B cell (primary cell): ENCODE measurements at regions not wholly inside any gene's neighbourhood (a gene's known extent, or its start where the extent isn't known, plus 50 kb on each side); places are given as distances from the start of the nearest gene placed in this dataset.

Experiments used
- ATAC-seq: fragments of 200-7000 bp; cut with Tn5 transposase; one replicate; pipeline ENCODE4 v1.10.0; 2021; ENCODE audit warnings: low read depth, mild to moderate bottlenecking, moderate number of reproducible peaks, moderate library complexity
- CTCF ChIA-PET: fragments of 350-600 bp; sonication (Branson Sonifier 250); formaldehyde crosslinking; loops from one replicate; lab custom pipeline; 2021; ENCODE audit warnings: antibody characterized with exemption, inconsistent platforms; lab: Charles Lee
- POLR2A ChIA-PET: fragments of 350-600 bp; sonication (Branson Sonifier 250); formaldehyde crosslinking; loops from one replicate; lab custom pipeline; 2021; ENCODE audit warnings: antibody characterized with exemption; lab: Charles Lee
- DNase-seq: peaks from one replicate; pipeline ENCODE4 v3.0.0; 2013
- H2AFZ ChIP-seq: 2 replicates; pipeline ENCODE4 v1.6.1; 2012; ENCODE audit warnings: mild to moderate bottlenecking, low read depth, low read length; ENCODE audit not compliant: insufficient read depth, poor library complexity, severe bottlenecking
- H3K27ac ChIP-seq, 2 donors: 1 replicate in 1 of 2; 2 replicates in 1 of 2; pipeline ENCODE4 v1.5.1; 2012 to 2013; ENCODE audit warnings: low read length in 2 of 2, mild to moderate bottlenecking in 2 of 2, moderate library complexity in 1 of 2
- H3K27me3 ChIP-seq, 4 experiments: fragments of 200-600 bp in 1 of 4; sonication (generic) in 1 of 4; replicated peaks in 1 of 4; 1 replicate in 2 of 4; 2 replicates in 2 of 4; pipeline versions ENCODE4 v1.6.1 to v1.7.0; 2013 to 2016; ENCODE audit warnings: low read length in 3 of 4, mild to moderate bottlenecking in 2 of 4, mixed read lengths in 1 of 4, moderate library complexity in 1 of 4; ENCODE audit not compliant: insufficient read depth in 4 of 4, control insufficient read depth in 3 of 4; ENCODE audit errors: control extremely low read depth in 1 of 4
- H3K36me3 ChIP-seq, 2 experiments: replicated peaks in 1 of 2; 1 replicate in 1 of 2; 2 replicates in 1 of 2; pipeline versions ENCODE4 v1.6.1 to v1.7.1; 2013; ENCODE audit warnings: low read length in 1 of 2; ENCODE audit not compliant: insufficient read depth in 2 of 2, control insufficient read depth in 1 of 2; ENCODE audit errors: control extremely low read depth in 1 of 2, extremely low read depth in 1 of 2
- H3K4me1 ChIP-seq, 2 donors: fragments of 200-600 bp in 1 of 2; sonication (generic) in 1 of 2; 1 replicate in 1 of 2; 2 replicates in 1 of 2; pipeline versions ENCODE4 v1.5.1 to v1.6.1; 2013 to 2017; ENCODE audit warnings: low read length in 2 of 2; ENCODE audit not compliant: control insufficient read depth in 2 of 2, insufficient read depth in 2 of 2
- H3K4me2 ChIP-seq: replicated peaks from 2 replicates; pipeline ENCODE3; 2012; ENCODE audit warnings: mild to moderate bottlenecking, low read depth, low read length; ENCODE audit not compliant: poor library complexity, severe bottlenecking
- H3K4me3 ChIP-seq, 5 experiments: fragments of 200-600 bp in 1 of 5; sonication (generic) in 1 of 5; 1 replicate in 3 of 5; 2 replicates in 2 of 5; pipeline versions ENCODE4 v1.5.1 to v1.7.0; 2011 to 2016; ENCODE audit warnings: low read length in 4 of 5, mild to moderate bottlenecking in 4 of 5, low read depth in 2 of 5, control low read depth in 1 of 5, moderate library complexity in 1 of 5; ENCODE audit not compliant: insufficient read depth in 1 of 5; ENCODE audit errors: control extremely low read depth in 1 of 5, extremely low read depth in 1 of 5
- H3K79me2 ChIP-seq: fragments of 200-600 bp; sonication (generic); one replicate; pipeline ENCODE4 v1.6.0; 2016; ENCODE audit warnings: low read length; ENCODE audit not compliant: control insufficient read depth, insufficient read depth
- H3K9ac ChIP-seq: fragments of 200-600 bp; sonication (generic); 2 replicates; pipeline ENCODE4 v1.6.1; 2017; ENCODE audit warnings: mild to moderate bottlenecking, low read length, moderate library complexity
- H3K9me3 ChIP-seq, 3 donors: one replicate each; pipeline versions ENCODE4 v1.6.1 to v1.7.1; 2013; ENCODE audit warnings: low read length in 2 of 3; ENCODE audit not compliant: control insufficient read depth in 2 of 3, insufficient read depth in 1 of 3; ENCODE audit errors: control extremely low read depth in 1 of 3
- H4K20me1 ChIP-seq: 2 replicates; pipeline ENCODE4 v1.6.0; 2012; ENCODE audit warnings: mild to moderate bottlenecking, low read length; ENCODE audit not compliant: insufficient read depth, control insufficient read depth, poor library complexity, severe bottlenecking
- H3K27ac Mint-ChIP-seq: one replicate; pipeline ENCODE4 v1.8.0; 2021; ENCODE audit warnings: mixed read lengths
- H3K27me3 Mint-ChIP-seq: one replicate; pipeline ENCODE4 v1.8.0; 2021; ENCODE audit warnings: mixed read lengths
- H3K4me1 Mint-ChIP-seq: one replicate; pipeline ENCODE4 v1.8.0; 2021; ENCODE audit warnings: mixed read lengths
- H3K4me3 Mint-ChIP-seq: one replicate; pipeline ENCODE4 v1.8.0; 2021; ENCODE audit warnings: mixed read lengths
- H3K9me3 Mint-ChIP-seq: one replicate; pipeline ENCODE4 v1.8.0; 2022; ENCODE audit warnings: mixed read lengths; ENCODE audit not compliant: insufficient read depth
- EZH2 ChIP-seq: IDR thresholded peaks from 2 replicates; pipeline ENCODE4 v1.6.1; 2012; ENCODE audit warnings: borderline replicate concordance, low read depth, mild to moderate bottlenecking, moderate library complexity, low read length; ENCODE audit not compliant: insufficient read depth, poor library complexity, severe bottlenecking
- WGBS: methylation state at CpG from one replicate; pipeline ENCODE4 v1.1.5; 2013; ENCODE audit warnings: missing lambda C conversion rate; ENCODE audit not compliant: insufficient coverage; 5-methylcytosine and 5-hydroxymethylcytosine counted together
- intact Hi-C: fragments of 100-400 bp; cut with micrococcal nuclease; formaldehyde crosslinking; loops from one replicate; pipeline ENCODE4 v1.10.0; 2022
- TF ChIP-seq, protein P1 (sequence below): fragments of 200-600 bp; IDR thresholded peaks from one replicate; pipeline ENCODE4 v1.8.0; 2022; ENCODE audit warnings: antibody characterized with exemption, mild to moderate bottlenecking

DNA sequence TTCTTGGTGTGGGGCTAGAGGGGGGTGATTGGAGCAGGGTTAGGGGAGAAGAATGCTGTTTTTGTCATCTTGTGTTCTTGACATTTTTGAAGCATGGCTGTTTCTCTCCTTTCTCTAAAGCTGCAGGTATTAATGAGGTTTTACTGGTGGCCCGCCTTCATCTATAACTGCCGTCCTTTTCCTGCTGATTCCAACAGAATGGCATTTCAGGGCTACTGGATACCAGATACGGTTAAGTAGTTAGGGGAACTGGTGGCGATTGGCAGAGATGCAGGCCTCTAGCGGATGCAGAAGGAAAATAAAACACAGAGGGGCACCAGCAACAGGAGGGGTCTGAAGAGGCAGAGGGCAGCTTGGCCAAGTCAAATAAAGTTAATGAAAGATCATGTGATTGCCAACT, 89.7 kb upstream of the EEF1E1 start:
- Mint-ChIP-seq H3K4me3 (no peak overlapping the region), H3K4me1 (no peaks in the 10 kb centered on the region), H3K27me3 (peaks cover 43% of the 10 kb centered on the region), H3K27ac (no peak overlapping the region), H3K9me3 (no peaks in the 10 kb centered on the region)
- Histone ChIP-seq H2AFZ (no peak overlapping the region), H3K4me2 (no peak overlapping the region), H3K4me3 (no peak overlapping the region), H3K9me3 (no peaks in the 10 kb centered on the region), H3K79me2 (no peaks in the 10 kb centered on the region), H3K4me1 (no peaks in the 10 kb centered on the region), H3K27me3 (no peaks in the 10 kb centered on the region), H4K20me1 (no peaks in the 10 kb centered on the region), H3K36me3 (no peaks in the 10 kb centered on the region), H3K27ac (no peak overlapping the region), H3K9ac (no peak overlapping the region)
- no peak for DNase-seq
- WGBS, result 94% methylated on average over 5 of the region's 5 CpGs
- ChIA-PET CTCF (interaction anchor here (0.7 kb wide), 1 partner anchor 27 kb away, joined by 3 read pairs; no protein-coding TSS in a partner anchor), POLR2A (no interaction called here)
- intact Hi-C loops, result no loop called here
- TF ChIP-seq, protein P1, sequence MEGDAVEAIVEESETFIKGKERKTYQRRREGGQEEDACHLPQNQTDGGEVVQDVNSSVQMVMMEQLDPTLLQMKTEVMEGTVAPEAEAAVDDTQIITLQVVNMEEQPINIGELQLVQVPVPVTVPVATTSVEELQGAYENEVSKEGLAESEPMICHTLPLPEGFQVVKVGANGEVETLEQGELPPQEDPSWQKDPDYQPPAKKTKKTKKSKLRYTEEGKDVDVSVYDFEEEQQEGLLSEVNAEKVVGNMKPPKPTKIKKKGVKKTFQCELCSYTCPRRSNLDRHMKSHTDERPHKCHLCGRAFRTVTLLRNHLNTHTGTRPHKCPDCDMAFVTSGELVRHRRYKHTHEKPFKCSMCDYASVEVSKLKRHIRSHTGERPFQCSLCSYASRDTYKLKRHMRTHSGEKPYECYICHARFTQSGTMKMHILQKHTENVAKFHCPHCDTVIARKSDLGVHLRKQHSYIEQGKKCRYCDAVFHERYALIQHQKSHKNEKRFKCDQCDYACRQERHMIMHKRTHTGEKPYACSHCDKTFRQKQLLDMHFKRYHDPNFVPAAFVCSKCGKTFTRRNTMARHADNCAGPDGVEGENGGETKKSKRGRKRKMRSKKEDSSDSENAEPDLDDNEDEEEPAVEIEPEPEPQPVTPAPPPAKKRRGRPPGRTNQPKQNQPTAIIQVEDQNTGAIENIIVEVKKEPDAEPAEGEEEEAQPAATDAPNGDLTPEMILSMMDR, result no peak
- no peak for TF ChIP-seq EZH2
- ATAC-seq, result no peak

DNA sequence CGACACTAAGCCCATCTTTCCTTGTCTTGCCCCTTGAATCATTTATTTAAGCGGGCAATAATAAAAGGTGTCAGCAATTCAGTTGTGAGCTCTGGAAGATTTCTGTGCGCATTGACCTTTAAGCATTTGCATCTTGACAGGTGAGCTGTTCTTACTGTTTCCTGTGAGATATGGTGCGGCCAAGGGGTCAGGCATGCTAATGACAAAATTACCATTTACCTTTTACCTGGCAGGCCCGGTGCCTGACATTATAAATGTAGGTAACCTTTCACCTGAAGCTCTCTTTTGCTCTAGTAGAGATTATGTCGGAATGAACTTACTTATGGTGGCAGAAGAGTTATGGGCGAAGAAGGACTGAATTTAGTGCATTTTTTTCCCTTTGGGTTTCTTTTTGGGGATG, 89.3 kb upstream of the EEF1E1 start:
- Histone ChIP-seq H3K9me3 (no peaks in the 10 kb centered on the region), H3K4me3 (no peak overlapping the region), H3K9ac (no peak overlapping the region), H3K4me1 (no peaks in the 10 kb centered on the region), H3K79me2 (no peaks in the 10 kb centered on the region), H2AFZ (no peak overlapping the region), H3K4me2 (no peak overlapping the region), H3K27me3 (no peaks in the 10 kb centered on the region), H3K36me3 (no peaks in the 10 kb centered on the region), H4K20me1 (no peaks in the 10 kb centered on the region), H3K27ac (no peak overlapping the region)
- ChIA-PET CTCF (interaction anchor here (0.7 kb wide), 1 partner anchor 28 kb away, joined by 3 read pairs; no protein-coding TSS in a partner anchor), POLR2A (no interaction called here)
- H3K9me3 Mint-ChIP-seq, result no peaks in the 10 kb centered on the region
- WGBS, result 95% methylated on average over 2 of the region's 7 CpGs
- DNase-seq (no peak), ATAC-seq (no peak)
- H3K4me3 Mint-ChIP-seq, result no peak overlapping the region
- no peaks in the 10 kb centered on the region for H3K4me1 Mint-ChIP-seq
- intact Hi-C loops, result no loop called here
- no peak overlapping the region for H3K27ac Mint-ChIP-seq
- H3K27me3 Mint-ChIP-seq, result peaks cover 43% of the 10 kb centered on the region
- TF ChIP-seq EZH2, result no peak
- TF ChIP-seq, protein P1, result no peak
